OCI-LY7 (cell line): ENCODE measurements at regions not wholly inside any gene's neighbourhood (a gene's known extent, or its start where the extent isn't known, plus 50 kb on each side); places are given as distances from the start of the nearest gene placed in this dataset.
"Not testable (repeated sequence)": the region's sequence is repeated elsewhere in the genome, so short reads cannot be mapped to it uniquely, and the experiment has no call there.

ENCODE experiments used
- BruUV-seq: library from RNA; stranded (reverse); fragments of 400-500 nt; replicated peaks from 2 replicates; lab custom pipeline; 2021; lab: Mats Ljungman, UMichigan
- CTCF ChIA-PET: fragments of 300-600 bp; sonication (Branson Sonifier 250); formaldehyde crosslinking; loops from one replicate; lab custom pipeline; 2022; ENCODE audit warnings: antibody characterized with exemption; ENCODE audit not compliant: unreplicated experiment; lab: Charles Lee
- POLR2A ChIA-PET: fragments of 300-600 bp; sonication (Branson Sonifier 250); formaldehyde crosslinking; loops from one replicate; lab custom pipeline; 2022; ENCODE audit warnings: antibody characterized with exemption; lab: Charles Lee
- DNase-seq: peaks from one replicate; pipeline ENCODE4 v3.0.0-alpha.2; 2015; ENCODE audit warnings: low spot score
- H2AFZ ChIP-seq: fragments of 200-600 bp; sonication (generic), shearing (Covaris generic); 2 replicates; pipeline ENCODE4 v1.6.1; 2014; ENCODE audit warnings: mild to moderate bottlenecking, antibody characterized with exemption, low read length, moderate library complexity
- H3K27ac ChIP-seq: fragments of 200-600 bp; sonication (generic); 2 replicates; pipeline ENCODE4 v1.5.1; 2014; ENCODE audit warnings: mixed run types, low read depth, mild to moderate bottlenecking, moderate library complexity, low read length, inconsistent platforms; ENCODE audit not compliant: poor library complexity, severe bottlenecking
- H3K36me3 ChIP-seq: fragments of 200-600 bp; sonication (generic); 2 replicates; pipeline ENCODE4 v1.6.1; 2014; ENCODE audit warnings: mild to moderate bottlenecking, antibody characterized with exemption, low read length, moderate library complexity, mixed read lengths; ENCODE audit not compliant: insufficient read depth
- H3K4me1 ChIP-seq: fragments of 200-600 bp; sonication (generic); 2 replicates; pipeline ENCODE4 v1.5.1; 2014; ENCODE audit warnings: mild to moderate bottlenecking, low read length; ENCODE audit not compliant: insufficient read depth, poor library complexity, severe bottlenecking
- H3K4me2 ChIP-seq: fragments of 200-600 bp; sonication (generic); 2 replicates; pipeline ENCODE4 v1.6.1; 2014; ENCODE audit warnings: mild to moderate bottlenecking, low read length
- H3K4me3 ChIP-seq: fragments of 200-600 bp; sonication (generic); 2 replicates; pipeline ENCODE4 v1.5.1; 2014; ENCODE audit warnings: mild to moderate bottlenecking, low read depth, low read length; ENCODE audit not compliant: poor library complexity, severe bottlenecking
- H3K79me2 ChIP-seq: fragments of 200-600 bp; sonication (generic); 2 replicates; pipeline ENCODE4 v1.6.1; 2016; ENCODE audit warnings: low read depth, mild to moderate bottlenecking, low read length, moderate library complexity, mixed read lengths; ENCODE audit not compliant: insufficient read depth
- H3K9me2 ChIP-seq: fragments of 200-600 bp; sonication (generic); 2 replicates; pipeline ENCODE4 v1.6.1; 2016; ENCODE audit warnings: mild to moderate bottlenecking, low read length, mixed read lengths; ENCODE audit not compliant: insufficient read depth
- H3K9me3 ChIP-seq: fragments of 200-600 bp; sonication (generic); 2 replicates; pipeline ENCODE4 v1.6.1; 2014; ENCODE audit warnings: mild to moderate bottlenecking, mixed run types, low read length, mixed read lengths
- H4K20me1 ChIP-seq: fragments of 200-600 bp; sonication (generic); 2 replicates; pipeline ENCODE4 v1.6.1; 2014; ENCODE audit warnings: mild to moderate bottlenecking, antibody characterized with exemption, low read length, moderate library complexity, mixed read lengths; ENCODE audit not compliant: insufficient read depth
- EZH2phosphoT487 ChIP-seq: fragments of 200-600 bp; sonication (generic); IDR thresholded peaks from 2 replicates; pipeline ENCODE4 v1.6.1; 2018; ENCODE audit warnings: low read depth, borderline replicate concordance, mild to moderate bottlenecking, mixed run types, antibody characterized with exemption, low read length, moderate library complexity, mixed read lengths
- intact Hi-C: fragments of 100-400 bp; cut with micrococcal nuclease; formaldehyde crosslinking; loops from one replicate; pipeline ENCODE4 v1.10.0; 2022; ENCODE audit not compliant: unreplicated experiment
- TF ChIP-seq, protein P1 (sequence below): fragments of 200-600 bp; sonication (generic); conservative IDR thresholded peaks from 2 replicates; pipeline ENCODE4 v1.5.1; 2014; ENCODE audit warnings: mild to moderate bottlenecking, antibody characterized with exemption, low read length, moderate library complexity, mixed read lengths

DNA sequence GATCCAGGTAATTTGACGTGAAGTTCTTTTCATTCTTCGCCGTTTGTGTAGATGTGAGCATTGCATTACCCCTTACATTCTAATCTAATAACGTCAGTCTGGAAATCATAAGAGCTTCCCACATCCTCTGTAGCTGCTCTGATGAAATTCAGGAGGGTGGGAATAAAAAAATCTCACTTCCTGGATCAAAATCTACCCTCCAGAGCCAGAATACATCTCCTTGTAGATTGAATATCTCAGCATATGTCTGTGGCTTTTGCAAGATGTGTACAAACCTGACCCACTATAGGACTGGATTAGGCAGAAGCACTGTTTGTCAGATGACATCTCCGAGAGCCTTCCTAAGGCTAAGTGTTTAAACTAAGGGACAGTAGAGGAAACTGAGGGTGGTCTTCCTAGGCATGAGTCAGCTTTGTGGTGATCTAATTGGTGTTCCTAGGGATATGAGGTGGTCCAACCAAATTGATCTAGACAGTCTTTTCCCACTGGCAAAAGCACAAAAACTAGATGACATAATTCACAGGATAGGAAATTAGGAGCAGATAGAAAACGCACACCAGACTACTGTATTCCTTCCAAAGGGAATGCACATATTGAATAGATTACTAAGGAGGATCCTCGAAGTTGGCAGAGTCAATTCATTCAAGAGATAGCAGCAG, 216.3 kb upstream of the LRTM1 start:
- DNase-seq: no peak
- no peaks in the 10 kb centered on the region for H3K9me3 ChIP-seq
- ChIA-PET CTCF (no interaction called here), POLR2A (interaction anchor here (0.5 kb wide), 1 partner anchor 198 kb away, joined by 3 read pairs; no protein-coding TSS in a partner anchor)
- TF ChIP-seq, protein P1, sequence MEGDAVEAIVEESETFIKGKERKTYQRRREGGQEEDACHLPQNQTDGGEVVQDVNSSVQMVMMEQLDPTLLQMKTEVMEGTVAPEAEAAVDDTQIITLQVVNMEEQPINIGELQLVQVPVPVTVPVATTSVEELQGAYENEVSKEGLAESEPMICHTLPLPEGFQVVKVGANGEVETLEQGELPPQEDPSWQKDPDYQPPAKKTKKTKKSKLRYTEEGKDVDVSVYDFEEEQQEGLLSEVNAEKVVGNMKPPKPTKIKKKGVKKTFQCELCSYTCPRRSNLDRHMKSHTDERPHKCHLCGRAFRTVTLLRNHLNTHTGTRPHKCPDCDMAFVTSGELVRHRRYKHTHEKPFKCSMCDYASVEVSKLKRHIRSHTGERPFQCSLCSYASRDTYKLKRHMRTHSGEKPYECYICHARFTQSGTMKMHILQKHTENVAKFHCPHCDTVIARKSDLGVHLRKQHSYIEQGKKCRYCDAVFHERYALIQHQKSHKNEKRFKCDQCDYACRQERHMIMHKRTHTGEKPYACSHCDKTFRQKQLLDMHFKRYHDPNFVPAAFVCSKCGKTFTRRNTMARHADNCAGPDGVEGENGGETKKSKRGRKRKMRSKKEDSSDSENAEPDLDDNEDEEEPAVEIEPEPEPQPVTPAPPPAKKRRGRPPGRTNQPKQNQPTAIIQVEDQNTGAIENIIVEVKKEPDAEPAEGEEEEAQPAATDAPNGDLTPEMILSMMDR: no peak
- TF ChIP-seq EZH2phosphoT487: no peak
- no TSS peak for BruUV-seq
- H3K4me2 ChIP-seq: no peak overlapping the region
- H3K27ac ChIP-seq: no peak overlapping the region
- intact Hi-C loops: no loop called here
- H3K36me3 ChIP-seq: no peaks in the 10 kb centered on the region
- no peak overlapping the region for H2AFZ ChIP-seq
- no peaks in the 10 kb centered on the region for H3K79me2 ChIP-seq
- H3K4me3 ChIP-seq: no peak overlapping the region
- H4K20me1 ChIP-seq: no peaks in the 10 kb centered on the region
- H3K4me1 ChIP-seq: no peaks in the 10 kb centered on the region
- H3K9me2 ChIP-seq: no peaks in the 10 kb centered on the region

DNA sequence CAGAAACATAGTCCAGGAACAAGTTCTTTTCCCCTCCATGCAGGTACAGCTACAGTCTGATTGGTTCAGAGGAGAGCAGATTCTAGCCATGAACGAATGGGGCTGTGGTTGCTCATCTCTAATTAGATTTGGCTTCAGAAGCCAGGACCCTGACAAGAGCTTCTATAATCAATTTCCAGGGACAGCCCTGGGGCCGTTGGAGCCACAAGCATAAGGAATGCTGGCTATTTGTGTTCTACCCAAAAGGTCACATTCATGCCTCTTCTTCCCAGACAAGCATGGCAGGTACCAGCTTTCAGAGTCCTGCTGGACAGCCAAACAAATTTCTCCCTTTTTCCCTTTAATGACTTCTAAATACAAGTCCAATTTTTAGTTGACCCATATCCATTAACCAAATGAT, 215.5 kb upstream of the LRTM1 start:
- Histone ChIP-seq H3K9me3 (no peaks in the 10 kb centered on the region), H3K9me2 (no peaks in the 10 kb centered on the region), H2AFZ (no peak overlapping the region), H3K4me3 (no peak overlapping the region), H3K4me1 (no peaks in the 10 kb centered on the region), H3K36me3 (no peaks in the 10 kb centered on the region), H3K4me2 (no peak overlapping the region), H3K79me2 (no peaks in the 10 kb centered on the region), H4K20me1 (no peaks in the 10 kb centered on the region), H3K27ac (no peak overlapping the region)
- ChIA-PET CTCF (no interaction called here), POLR2A (interaction anchor here (1.0 kb wide), 1 partner anchor 39 kb away, joined by 4 read pairs; no protein-coding TSS in a partner anchor)
- DNase-seq: no peak
- no TSS peak for BruUV-seq
- intact Hi-C loops: no loop called here
- TF ChIP-seq EZH2phosphoT487: no peak
- TF ChIP-seq, protein P1: no peak

DNA sequence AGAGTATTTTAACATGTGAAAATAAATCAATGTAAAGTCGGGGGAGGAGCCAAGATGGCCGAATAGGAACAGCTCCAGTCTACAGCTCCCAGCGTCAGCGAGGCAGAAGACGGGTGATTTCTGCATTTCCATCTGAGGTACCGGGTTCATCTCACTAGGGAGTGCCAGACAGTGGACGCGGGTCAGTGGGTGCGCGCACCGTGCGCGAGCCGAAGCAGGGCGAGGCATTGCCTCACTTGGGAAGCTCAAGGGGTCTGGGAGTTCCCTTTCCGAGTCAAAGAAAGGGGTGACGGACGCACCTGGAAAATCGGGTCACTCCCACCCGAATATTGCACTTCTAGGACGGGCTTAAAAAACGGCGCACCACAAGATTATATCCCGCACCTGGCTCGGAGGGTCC, 208.4 kb upstream of the LRTM1 start:
- H4K20me1 ChIP-seq, H3K9me2 ChIP-seq, intact Hi-C loops, H3K4me3 ChIP-seq, BruUV-seq, H3K79me2 ChIP-seq, CTCF ChIA-PET, H3K36me3 ChIP-seq, DNase-seq, H3K4me2 ChIP-seq, H3K27ac ChIP-seq, POLR2A ChIA-PET, H2AFZ ChIP-seq, H3K4me1 ChIP-seq, H3K9me3 ChIP-seq: not testable (repeated sequence)
